ENCODE measurements at regions not wholly inside any gene's neighbourhood (a gene's known extent, or its start where the extent isn't known, plus 50 kb on each side); places are given as distances from the start of the nearest gene placed in this dataset.

- TF ChIP-seq PPARA (CRISPR knock-in tag; IDR thresholded peaks at IDR 0.05; ENCODE audit: borderline replicate concordance) (no peak), TOX (CRISPR knock-in tag; IDR thresholded peaks at IDR 0.05; ENCODE audit: borderline replicate concordance) (no peak), ZFP30 (CRISPR knock-in tag; IDR thresholded peaks at IDR 0.05) (no peak), RARB (CRISPR knock-in tag; IDR thresholded peaks at IDR 0.05) (no peak), GLIS3 (CRISPR knock-in tag; IDR thresholded peaks at IDR 0.05) (no peak), ZNF565 (CRISPR knock-in tag; conservative IDR thresholded peaks at IDR 0.05; ENCODE audit: low read depth) (no peak)
Observed at GRCh38 chr17:79668344-79669250, 57.7 kb upstream of the RBFOX3 start (continued).

- TF ChIP-seq ZNF70 (CRISPR knock-in tag; IDR thresholded peaks at IDR 0.05) (no peak), ARNTL (CRISPR knock-in tag; IDR thresholded peaks at IDR 0.05; ENCODE audit: borderline replicate concordance, low read depth) (no peak), CSDC2 (CRISPR knock-in tag; IDR thresholded peaks at IDR 0.05) (no peak), CREB5 (CRISPR knock-in tag; IDR thresholded peaks at IDR 0.05; ENCODE audit: low read depth) (no peak), TSHZ2 (CRISPR knock-in tag; IDR thresholded peaks at IDR 0.05) (no peak), TOX (CRISPR knock-in tag; IDR thresholded peaks at IDR 0.05; ENCODE audit: borderline replicate concordance) (no peak), CSRNP3 (CRISPR knock-in tag; IDR thresholded peaks at IDR 0.05) (no peak), ESRRG (CRISPR knock-in tag; IDR thresholded peaks at IDR 0.05) (no peak), GLIS3 (CRISPR knock-in tag; IDR thresholded peaks at IDR 0.05) (no peak), TCF4 (CRISPR knock-in tag; IDR thresholded peaks at IDR 0.05; ENCODE audit: borderline replicate concordance) (no peak), ZFP3 (CRISPR knock-in tag; IDR thresholded peaks at IDR 0.05) (no peak), BACH2 (CRISPR knock-in tag; IDR thresholded peaks at IDR 0.05; ENCODE audit: borderline replicate concordance) (no peak), ZNF565 (CRISPR knock-in tag; conservative IDR thresholded peaks at IDR 0.05; ENCODE audit: low read depth) (no peak), PATZ1 (CRISPR knock-in tag; IDR thresholded peaks at IDR 0.05; ENCODE audit: borderline replicate concordance) (no peak)
- ATAC-seq: no peak
Observed at GRCh38 chr17:79667746-79668145, 56.9 kb upstream of the RBFOX3 start.

GRCh38 chr17:79667121-79667715 lies 56.4 kb upstream of the RBFOX3 start:
- ATAC-seq: no peak
- TF ChIP-seq ZNF8 (CRISPR knock-in tag; IDR thresholded peaks at IDR 0.05) (no peak), ZC3H10 (CRISPR knock-in tag; IDR thresholded peaks at IDR 0.05) (no peak), OSR1 (CRISPR knock-in tag; IDR thresholded peaks at IDR 0.05) (no peak), TCF4 (CRISPR knock-in tag; IDR thresholded peaks at IDR 0.05; ENCODE audit: borderline replicate concordance) (no peak), ESRRG (CRISPR knock-in tag; IDR thresholded peaks at IDR 0.05) (no peak), RARB (CRISPR knock-in tag; IDR thresholded peaks at IDR 0.05) (no peak), ZNF70 (CRISPR knock-in tag; IDR thresholded peaks at IDR 0.05) (no peak)

Data from SK-N-SH treated with all-trans-retinoic acid at 6 μM for 48 hours (cell line).